GM12878 (cell line): ENCODE measurements at regions not wholly inside any gene's neighbourhood (a gene's known extent, or its start where the extent isn't known, plus 50 kb on each side); places are given as distances from the start of the nearest gene placed in this dataset.

Source experiments
- ATAC-seq: fragments of 200-7000 bp; cut with Tn5 transposase; 3 replicates; pipeline ENCODE4 v1.9.1; 2020; ENCODE audit warnings: mild to moderate bottlenecking, moderate library complexity
- BruUV-seq: library from RNA; stranded (reverse); fragments of 400-500 nt; replicated peaks from 2 replicates; lab custom pipeline; 2021; lab: Mats Ljungman, UMichigan
- CTCF ChIA-PET: fragments of 300-600 bp; sonication (Branson Sonifier 250); formaldehyde crosslinking; extraction: SDS; loops from one replicate; lab custom pipeline; 2021; ENCODE audit warnings: inconsistent platforms; lab: Yijun Ruan, JAX
- POLR2A ChIA-PET: fragments of 350-600 bp; formaldehyde crosslinking; extraction: SDS; loops from one replicate; lab custom pipeline; 2021; ENCODE audit warnings: inconsistent platforms; lab: Charles Lee
- RAD21 ChIA-PET: fragments of 300-600 bp; sonication (Branson Sonifier 250); formaldehyde crosslinking; loops from one replicate; lab custom pipeline; 2023; ENCODE audit warnings: antibody characterized with exemption; ENCODE audit not compliant: unreplicated experiment; lab: Charles Lee
- SMC1A ChIA-PET: fragments of 300-600 bp; sonication (Branson Sonifier 250); formaldehyde crosslinking; loops from one replicate; lab custom pipeline; 2023; ENCODE audit not compliant: unreplicated experiment, uncharacterized antibody; lab: Charles Lee
- DNase-seq: peaks from one replicate; pipeline ENCODE4 v3.0.0-alpha.2; 2011; ENCODE audit warnings: low read depth, low spot score
- FAIRE-seq: peaks from 3 replicates; lab custom pipeline; 2011; peaks lifted over from hg19 to GRCh38; lab: Jason Lieb, UNC
- H2AFZ ChIP-seq: 2 replicates; pipeline ENCODE4 v1.6.0; 2011; ENCODE audit warnings: low read depth, low read length, control low read depth; ENCODE audit not compliant: control insufficient read depth
- H3K27ac ChIP-seq: 2 replicates; pipeline ENCODE4 v1.5.1; 2011; ENCODE audit warnings: control low read depth; ENCODE audit not compliant: control insufficient read depth, insufficient read depth
- H3K27me3 ChIP-seq, 2 experiments: replicated peaks in 1 of 2; 2 replicates each; pipeline versions ENCODE4 v1.6.0 to v1.6.1; 2011; ENCODE audit warnings: low read length in 1 of 2; ENCODE audit not compliant: control insufficient read depth in 2 of 2, insufficient read depth in 2 of 2
- H3K36me3 ChIP-seq, 2 experiments: 2 replicates each; pipeline ENCODE4 v1.5.1; 2011; ENCODE audit warnings: low read length in 1 of 2; ENCODE audit not compliant: control insufficient read depth in 2 of 2, insufficient read depth in 2 of 2
- H3K4me1 ChIP-seq: 2 replicates; pipeline ENCODE4 v1.6.1; 2011; ENCODE audit warnings: mild to moderate bottlenecking, low read length, moderate library complexity, mixed read lengths; ENCODE audit not compliant: control insufficient read depth, insufficient read depth
- H3K4me2 ChIP-seq: 2 replicates; pipeline ENCODE4 v1.6.0; 2011; ENCODE audit warnings: control low read depth; ENCODE audit not compliant: control insufficient read depth, insufficient read depth
- H3K4me3 ChIP-seq: fragments of 200-600 bp; sonication (generic); 2 replicates; pipeline ENCODE4 v1.5.1; 2016
- H3K79me2 ChIP-seq: 2 replicates; pipeline ENCODE4 v1.6.0; 2011; ENCODE audit warnings: low read length; ENCODE audit not compliant: control insufficient read depth, insufficient read depth
- H3K9ac ChIP-seq: 2 replicates; pipeline ENCODE4 v1.8.0; 2011; ENCODE audit warnings: low read length, control low read depth, mixed read lengths; ENCODE audit not compliant: control insufficient read depth, insufficient read depth
- H3K9me3 ChIP-seq: replicated peaks from 3 replicates; pipeline ENCODE4 v1.5.1; 2011; ENCODE audit warnings: mild to moderate bottlenecking, low read length; ENCODE audit not compliant: control insufficient read depth, insufficient read depth
- H4K20me1 ChIP-seq: 2 replicates; pipeline ENCODE4 v1.6.0; 2011; ENCODE audit not compliant: control insufficient read depth, insufficient read depth
- BCL11A ChIP-seq: IDR thresholded peaks from 2 replicates; pipeline ENCODE4 v1.6.1; 2011; ENCODE audit warnings: low read depth, low read length
- ETV6 ChIP-seq, 2 experiments: fragments of 450-650 bp in 1 of 2; IDR thresholded peaks in 1 of 2; conservative IDR thresholded peaks in 1 of 2; 2 replicates each; pipeline ENCODE4 v1.6.1; 2014; ENCODE audit warnings: antibody characterized with exemption in 1 of 2, borderline replicate concordance in 1 of 2, low read depth in 1 of 2, mild to moderate bottlenecking in 1 of 2, moderate library complexity in 1 of 2
- MTA2 ChIP-seq: fragments of 450-650 bp; IDR thresholded peaks from 2 replicates; pipeline ENCODE4 v1.6.1; 2016; ENCODE audit warnings: low read depth, mild to moderate bottlenecking, moderate library complexity
- POLR2AphosphoS5 ChIP-seq: IDR thresholded peaks from 2 replicates; pipeline ENCODE4 v1.6.1; 2011; ENCODE audit warnings: mild to moderate bottlenecking, low read length, inconsistent platforms
- RCOR1 ChIP-seq: conservative IDR thresholded peaks from 2 replicates; pipeline ENCODE4 v1.6.1; 2012; ENCODE audit warnings: low read depth, low read length, improper control_type of control experiment
- RFX5 ChIP-seq: IDR thresholded peaks from 2 replicates; pipeline ENCODE4 v1.6.1; 2011; ENCODE audit warnings: low read depth, low read length, improper control_type of control experiment
- STAT1 ChIP-seq: fragments of 450-650 bp; conservative IDR thresholded peaks from 2 replicates; pipeline ENCODE4 v1.6.1; 2014; ENCODE audit warnings: antibody characterized with exemption, mild to moderate bottlenecking
- WGBS: methylation state at CpG from one replicate; pipeline ENCODE4 v1.1.6; 2016; ENCODE audit warnings: low lambda C conversion rate; ENCODE audit not compliant: insufficient replicate concordance, insufficient coverage; ENCODE audit errors: missing lambda C conversion rate; 5-methylcytosine and 5-hydroxymethylcytosine counted together
- in situ Hi-C: fragments of 300-500 bp; cut with MboI; formaldehyde crosslinking; loops from 9 replicates; pipeline ENCODE4 v1.14.3; 2018; ENCODE audit warnings: mixed read lengths
- intact Hi-C: fragments of 100-400 bp; cut with micrococcal nuclease; formaldehyde crosslinking; loops from one replicate; pipeline ENCODE4 v1.14.2; 2022; ENCODE audit not compliant: unreplicated experiment
- TF ChIP-seq, protein P1 (sequence below): fragments of 450-650 bp; IDR thresholded peaks from 2 replicates; pipeline ENCODE4 v1.6.1; 2018; ENCODE audit warnings: mild to moderate bottlenecking, low read depth, moderate library complexity; ENCODE audit not compliant: partially characterized antibody

GRCh38 chr3:157871248-157871647, 235.0 kb downstream of the SHOX2 start (continued):
- TF ChIP-seq, protein P1, sequence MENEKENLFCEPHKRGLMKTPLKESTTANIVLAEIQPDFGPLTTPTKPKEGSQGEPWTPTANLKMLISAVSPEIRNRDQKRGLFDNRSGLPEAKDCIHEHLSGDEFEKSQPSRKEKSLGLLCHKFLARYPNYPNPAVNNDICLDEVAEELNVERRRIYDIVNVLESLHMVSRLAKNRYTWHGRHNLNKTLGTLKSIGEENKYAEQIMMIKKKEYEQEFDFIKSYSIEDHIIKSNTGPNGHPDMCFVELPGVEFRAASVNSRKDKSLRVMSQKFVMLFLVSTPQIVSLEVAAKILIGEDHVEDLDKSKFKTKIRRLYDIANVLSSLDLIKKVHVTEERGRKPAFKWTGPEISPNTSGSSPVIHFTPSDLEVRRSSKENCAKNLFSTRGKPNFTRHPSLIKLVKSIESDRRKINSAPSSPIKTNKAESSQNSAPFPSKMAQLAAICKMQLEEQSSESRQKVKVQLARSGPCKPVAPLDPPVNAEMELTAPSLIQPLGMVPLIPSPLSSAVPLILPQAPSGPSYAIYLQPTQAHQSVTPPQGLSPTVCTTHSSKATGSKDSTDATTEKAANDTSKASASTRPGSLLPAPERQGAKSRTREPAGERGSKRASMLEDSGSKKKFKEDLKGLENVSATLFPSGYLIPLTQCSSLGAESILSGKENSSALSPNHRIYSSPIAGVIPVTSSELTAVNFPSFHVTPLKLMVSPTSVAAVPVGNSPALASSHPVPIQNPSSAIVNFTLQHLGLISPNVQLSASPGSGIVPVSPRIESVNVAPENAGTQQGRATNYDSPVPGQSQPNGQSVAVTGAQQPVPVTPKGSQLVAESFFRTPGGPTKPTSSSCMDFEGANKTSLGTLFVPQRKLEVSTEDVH, result no peak
- TF ChIP-seq ETV6 (conservative IDR thresholded peaks at IDR 0.05 in 1 of 2, IDR thresholded peaks at IDR 0.05 in 1 of 2; ENCODE audit: borderline replicate concordance in 1 of 2, low read depth in 1 of 2), result no peak

DNA sequence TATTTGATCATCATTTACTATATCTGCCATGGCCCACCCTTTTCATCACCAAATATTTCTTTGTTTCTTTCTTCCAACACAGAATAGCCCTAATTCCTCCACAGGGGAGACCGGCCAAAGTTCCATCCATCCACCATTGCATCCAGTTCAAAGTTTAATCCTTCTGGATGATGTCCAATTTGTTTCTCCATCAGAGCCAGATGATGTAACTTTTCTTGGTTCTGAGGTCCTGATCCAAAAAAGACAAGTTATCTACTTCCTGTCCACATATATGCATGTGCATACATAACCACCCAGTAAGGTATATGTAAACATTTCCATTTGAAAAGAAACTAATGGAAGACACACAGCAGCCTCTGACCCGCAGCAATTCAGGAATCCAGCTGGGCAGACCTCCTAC, 237.3 kb downstream of the SHOX2 start:
- no peak overlapping the region for H3K9ac ChIP-seq
- H3K4me3 ChIP-seq, result no peak overlapping the region
- ChIA-PET SMC1A (interaction anchor here (0.6 to 1.1 kb wide), 2 partner anchors 543 to 565 kb away, joined by 3 to 4 read pairs; no protein-coding TSS in a partner anchor), CTCF (interaction anchor here (1.6 to 6.0 kb wide), 2 partner anchors 563 to 565 kb away, joined by 6 to 110 read pairs; no protein-coding TSS in a partner anchor), POLR2A (no interaction called here), RAD21 (interaction anchor here (6.7 kb wide), 1 partner anchor 565 kb away, joined by 66 read pairs; no protein-coding TSS in a partner anchor)
- no peaks in the 10 kb centered on the region for H3K4me1 ChIP-seq
- in situ Hi-C loops (loop anchor here (5.0 to 10.0 kb wide), 3 partner anchors 446 to 656 kb away; no protein-coding TSS in a partner anchor), intact Hi-C loops (no loop called here)
- TF ChIP-seq RCOR1 (no peak), MTA2 (no peak), BCL11A (no peak), RFX5 (no peak), POLR2AphosphoS5 (no peak), STAT1 (no peak)
- no TSS peak for BruUV-seq
- H3K79me2 ChIP-seq, result no peaks in the 10 kb centered on the region
- no peak overlapping the region for H3K4me2 ChIP-seq
- H2AFZ ChIP-seq, result no peak overlapping the region
- no peak for FAIRE-seq
- H3K36me3 ChIP-seq, result no peaks in the 10 kb centered on the region
- no peaks in the 10 kb centered on the region for H3K27me3 ChIP-seq
- no peaks in the 10 kb centered on the region for H4K20me1 ChIP-seq
- ATAC-seq, result no peak
- no peak overlapping the region for H3K27ac ChIP-seq
- no peaks in the 10 kb centered on the region for H3K9me3 ChIP-seq
- 14% methylated on average over 2 of the region's 2 CpGs for WGBS
- no peak for DNase-seq
